Panc1 (cell line): ENCODE measurements at regions not wholly inside any gene's neighbourhood (a gene's known extent, or its start where the extent isn't known, plus 50 kb on each side); places are given as distances from the start of the nearest gene placed in this dataset.

Experiments used
- ATAC-seq: fragments of 200-7000 bp; cut with Tn5 transposase; 2 replicates; pipeline ENCODE4 v1.9.1; 2020; ENCODE audit warnings: mild to moderate bottlenecking, moderate library complexity
- BruUV-seq: library from RNA; stranded (reverse); fragments of 400-500 nt; replicated peaks from 2 replicates; lab custom pipeline; 2021; lab: Mats Ljungman, UMichigan
- CTCF ChIA-PET: fragments of 300-600 bp; sonication (Branson Sonifier 250); formaldehyde crosslinking; loops from one replicate; lab custom pipeline; 2022; ENCODE audit warnings: antibody characterized with exemption; lab: Charles Lee
- POLR2A ChIA-PET: fragments of 300-600 bp; sonication (Branson Sonifier 250); formaldehyde crosslinking; loops from one replicate; lab custom pipeline; 2022; ENCODE audit warnings: antibody characterized with exemption; lab: Charles Lee
- DNase-seq: peaks from one replicate; pipeline ENCODE4 v3.0.0-alpha.2; 2010; ENCODE audit warnings: low read depth, low spot score
- H3K27ac ChIP-seq: 2 replicates; pipeline ENCODE4 v1.5.1; 2011; ENCODE audit warnings: mild to moderate bottlenecking, low read length, inconsistent platforms
- H3K27me3 ChIP-seq: fragments of 200-500 bp; sonication (Bioruptor generic); 2 replicates; pipeline ENCODE4 v1.6.0; 2014; ENCODE audit warnings: low read length, inconsistent platforms; ENCODE audit not compliant: control insufficient read depth, insufficient read depth
- H3K36me3 ChIP-seq: fragments of 200-500 bp; sonication (Bioruptor generic); 2 replicates; pipeline ENCODE4 v1.5.1; 2014; ENCODE audit warnings: inconsistent platforms, mild to moderate bottlenecking, low read length, moderate library complexity; ENCODE audit not compliant: control insufficient read depth, insufficient read depth
- H3K4me1 ChIP-seq: 2 replicates; pipeline ENCODE4 v1.5.1; 2011; ENCODE audit warnings: inconsistent platforms, mild to moderate bottlenecking, low read length, moderate library complexity; ENCODE audit not compliant: control insufficient read depth, insufficient read depth
- H3K4me3 ChIP-seq, 2 experiments: 2 replicates each; pipeline ENCODE4 v1.5.1; 2011 to 2012; ENCODE audit warnings: low read depth in 2 of 2, low read length in 2 of 2, mild to moderate bottlenecking in 2 of 2, inconsistent platforms in 1 of 2, moderate library complexity in 1 of 2
- H3K9me3 ChIP-seq: fragments of 200-500 bp; sonication (Bioruptor generic); 2 replicates; pipeline ENCODE4 v1.5.1; 2014; ENCODE audit warnings: low read depth, mild to moderate bottlenecking, inconsistent platforms, low read length, moderate library complexity; ENCODE audit not compliant: control insufficient read depth, insufficient read depth
- CTCF ChIP-seq: fragments of 450-650 bp; IDR thresholded peaks from 2 replicates; pipeline ENCODE4 v1.5.1; 2017; ENCODE audit warnings: mild to moderate bottlenecking
- POLR2AphosphoS5 ChIP-seq: IDR thresholded peaks from 2 replicates; pipeline ENCODE4 v1.6.1; 2012; ENCODE audit warnings: mild to moderate bottlenecking, low read depth, low read length, moderate library complexity
- REST ChIP-seq, 2 experiments: IDR thresholded peaks; 2 replicates each; pipeline ENCODE4 v1.6.1; 2011 to 2012; ENCODE audit warnings: low read depth in 2 of 2, control low read depth in 1 of 2, low read length in 1 of 2, mild to moderate bottlenecking in 1 of 2, moderate library complexity in 1 of 2; ENCODE audit not compliant: insufficient read depth in 1 of 2
- SIN3A ChIP-seq: IDR thresholded peaks from 2 replicates; pipeline ENCODE4 v1.6.1; 2012; ENCODE audit warnings: low read depth, mild to moderate bottlenecking, low read length, moderate library complexity, borderline replicate concordance; ENCODE audit not compliant: insufficient read depth
- TCF7L2 ChIP-seq: IDR thresholded peaks from 2 replicates; pipeline ENCODE4 v1.6.1; 2011; ENCODE audit warnings: mild to moderate bottlenecking, low read depth, low read length, inconsistent platforms
- in situ Hi-C: cut with HindIII; loops from 2 replicates; pipeline ENCODE4 v1.10.0; 2016; ENCODE audit warnings: low sequenced_read_pairs, low pct_unique_long_range_greater_than_20kb
- intact Hi-C: fragments of 100-400 bp; cut with micrococcal nuclease; formaldehyde crosslinking; loops from one replicate; pipeline ENCODE4 v1.10.0; 2022; ENCODE audit not compliant: unreplicated experiment

- TF ChIP-seq CTCF (no peak), SIN3A (no peak), POLR2AphosphoS5 (no peak), REST (IDR thresholded peaks at IDR 0.05; ENCODE audit: insufficient read depth in 1 of 2, low read depth in 2 of 2, low read length in 1 of 2) (no peak)
- POLR2A ChIA-PET, result no interaction called here
- BruUV-seq, result no TSS peak
- in situ Hi-C loops, result no loop called here
- H3K36me3 ChIP-seq, result no peaks in the 10 kb centered on the region
- no peak overlapping the region for H3K27ac ChIP-seq
- intact Hi-C loops, result no loop called here
- H3K9me3 ChIP-seq, result no peaks in the 10 kb centered on the region
- DNase-seq, result no peak
- H3K4me1 ChIP-seq, result no peaks in the 10 kb centered on the region
- H3K27me3 ChIP-seq, result no peaks in the 10 kb centered on the region
- H3K4me3 ChIP-seq, result no peak overlapping the region
- CTCF ChIA-PET, result no interaction called here
- ATAC-seq, result no peak
Measured at GRCh38 chr7:120163449-120163848, 109.5 kb upstream of the KCND2 start.

- DNase-seq, result no peak
- ATAC-seq, result no peak
- in situ Hi-C loops (no loop called here), intact Hi-C loops (no loop called here)
- no peaks in the 10 kb centered on the region for H3K36me3 ChIP-seq
- POLR2A ChIA-PET, result no interaction called here
- no peak for TF ChIP-seq REST (IDR thresholded peaks at IDR 0.05; ENCODE audit: insufficient read depth in 1 of 2, low read depth in 2 of 2, low read length in 1 of 2)
- TF ChIP-seq POLR2AphosphoS5, result no peak
- TF ChIP-seq SIN3A, result no peak
- no peak for TF ChIP-seq TCF7L2
- TF ChIP-seq CTCF, result no peak
- no peaks in the 10 kb centered on the region for H3K9me3 ChIP-seq
- no peaks in the 10 kb centered on the region for H3K4me1 ChIP-seq
- no peak overlapping the region for H3K27ac ChIP-seq
- no peak overlapping the region for H3K4me3 ChIP-seq
- BruUV-seq, result no TSS peak
- no peaks in the 10 kb centered on the region for H3K27me3 ChIP-seq
- CTCF ChIA-PET, result no interaction called here
Measured at GRCh38 chr7:120165227-120165626, 107.7 kb upstream of the KCND2 start.
